Lower lobe of right lung (tissue), 2 donors: ENCODE measurements at regions not wholly inside any gene's neighbourhood (a gene's known extent, or its start where the extent isn't known, plus 50 kb on each side); places are given as distances from the start of the nearest gene placed in this dataset.
"Not testable (repeated sequence)": the region's sequence is repeated elsewhere in the genome, so short reads cannot be mapped to it uniquely, and the experiment has no call there.

Experiments
- ATAC-seq, 2 donors: fragments of 200-7000 bp; cut with Tn5 transposase; one replicate each; pipeline ENCODE4 v1.9.1; 2020 to 2022; ENCODE audit warnings: mild to moderate bottlenecking in 2 of 2, moderate library complexity in 2 of 2
- DNase-seq: peaks from one replicate; pipeline ENCODE4 v3.0.0-alpha.2; 2020
- H3K27ac ChIP-seq: fragments of 200-600 bp; one replicate; pipeline ENCODE4 v1.8.0; 2022
- H3K27me3 ChIP-seq: fragments of 200-600 bp; one replicate; pipeline ENCODE4 v1.8.0; 2022; ENCODE audit warnings: low read depth
- H3K36me3 ChIP-seq: fragments of 200-600 bp; one replicate; pipeline ENCODE4 v1.8.0; 2022; ENCODE audit warnings: mild to moderate bottlenecking
- H3K4me1 ChIP-seq: fragments of 200-600 bp; one replicate; pipeline ENCODE4 v1.8.0; 2022
- H3K4me3 ChIP-seq: fragments of 200-600 bp; one replicate; pipeline ENCODE4 v1.8.0; 2022; ENCODE audit warnings: mild to moderate bottlenecking
- H3K9me3 ChIP-seq: fragments of 200-600 bp; one replicate; pipeline ENCODE4 v1.8.0; 2022
- intact Hi-C: fragments of 100-400 bp; cut with DNase I; formaldehyde crosslinking; loops from one replicate; pipeline ENCODE4 v1.11.0; 2022
- TF ChIP-seq, protein P1 (sequence below): fragments of 200-600 bp; IDR thresholded peaks from one replicate; pipeline ENCODE4 v1.8.0; 2022; ENCODE audit warnings: antibody characterized with exemption, mild to moderate bottlenecking
- donor health status: DM: no; HTN: yes; CAD: no; lungs with severe emphysema.

GRCh38 chr11:116339306-116340098 lies 433.3 kb downstream of the BUD13 start:
- no peak overlapping the region for H3K4me3 ChIP-seq
- no peaks in the 10 kb centered on the region for H3K4me1 ChIP-seq
- H3K36me3 ChIP-seq: no peaks in the 10 kb centered on the region
- H3K9me3 ChIP-seq: no peaks in the 10 kb centered on the region
- intact Hi-C loops: no loop called here
- no peaks in the 10 kb centered on the region for H3K27me3 ChIP-seq
- DNase-seq: no peak
- TF ChIP-seq, protein P1, sequence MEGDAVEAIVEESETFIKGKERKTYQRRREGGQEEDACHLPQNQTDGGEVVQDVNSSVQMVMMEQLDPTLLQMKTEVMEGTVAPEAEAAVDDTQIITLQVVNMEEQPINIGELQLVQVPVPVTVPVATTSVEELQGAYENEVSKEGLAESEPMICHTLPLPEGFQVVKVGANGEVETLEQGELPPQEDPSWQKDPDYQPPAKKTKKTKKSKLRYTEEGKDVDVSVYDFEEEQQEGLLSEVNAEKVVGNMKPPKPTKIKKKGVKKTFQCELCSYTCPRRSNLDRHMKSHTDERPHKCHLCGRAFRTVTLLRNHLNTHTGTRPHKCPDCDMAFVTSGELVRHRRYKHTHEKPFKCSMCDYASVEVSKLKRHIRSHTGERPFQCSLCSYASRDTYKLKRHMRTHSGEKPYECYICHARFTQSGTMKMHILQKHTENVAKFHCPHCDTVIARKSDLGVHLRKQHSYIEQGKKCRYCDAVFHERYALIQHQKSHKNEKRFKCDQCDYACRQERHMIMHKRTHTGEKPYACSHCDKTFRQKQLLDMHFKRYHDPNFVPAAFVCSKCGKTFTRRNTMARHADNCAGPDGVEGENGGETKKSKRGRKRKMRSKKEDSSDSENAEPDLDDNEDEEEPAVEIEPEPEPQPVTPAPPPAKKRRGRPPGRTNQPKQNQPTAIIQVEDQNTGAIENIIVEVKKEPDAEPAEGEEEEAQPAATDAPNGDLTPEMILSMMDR: no peak
- no peak for ATAC-seq
- H3K27ac ChIP-seq: no peak overlapping the region

GRCh38 chr11:116338500-116338899 lies 434.3 kb downstream of the BUD13 start:
- intact Hi-C loops, DNase-seq, H3K4me1 ChIP-seq, H3K36me3 ChIP-seq, H3K27ac ChIP-seq, H3K4me3 ChIP-seq, H3K9me3 ChIP-seq, H3K27me3 ChIP-seq, ATAC-seq: not testable (repeated sequence)

DNA sequence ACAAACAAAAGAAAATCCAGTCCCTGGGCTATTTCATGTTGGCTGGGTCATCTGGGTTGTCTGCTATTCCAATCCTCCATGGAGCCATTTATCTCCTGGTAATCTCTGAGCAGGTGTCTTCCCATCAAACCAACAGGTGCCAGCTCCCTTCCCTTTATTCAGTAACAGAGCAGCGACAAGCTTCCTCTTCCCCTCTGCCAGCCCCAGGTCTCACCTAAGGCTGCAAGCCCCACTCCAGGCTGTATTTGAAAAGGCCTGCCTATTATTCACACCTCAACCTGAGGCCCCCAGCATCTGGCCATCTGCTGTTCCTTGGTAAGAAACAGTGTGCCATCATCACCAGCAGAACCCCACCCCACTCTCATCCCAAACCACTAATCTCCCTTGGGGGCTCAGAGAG lies 436.2 kb downstream of the BUD13 start:
- H3K27ac ChIP-seq: no peak overlapping the region
- H3K9me3 ChIP-seq: no peaks in the 10 kb centered on the region
- no peaks in the 10 kb centered on the region for H3K36me3 ChIP-seq
- no peaks in the 10 kb centered on the region for H3K4me1 ChIP-seq
- intact Hi-C loops: no loop called here
- H3K27me3 ChIP-seq: no peaks in the 10 kb centered on the region
- TF ChIP-seq, protein P1: no peak
- H3K4me3 ChIP-seq: no peak overlapping the region
- ATAC-seq (no peak), DNase-seq (no peak)

- intact Hi-C loops: no loop called here
- Histone ChIP-seq H3K4me3 (no peak overlapping the region), H3K4me1 (no peaks in the 10 kb centered on the region), H3K9me3 (no peaks in the 10 kb centered on the region), H3K27me3 (no peaks in the 10 kb centered on the region), H3K27ac (no peak overlapping the region), H3K36me3 (no peaks in the 10 kb centered on the region)
- TF ChIP-seq, protein P1: no peak
- no peak for DNase-seq
- ATAC-seq: no peak
Observed at GRCh38 chr11:116335891-116336290, 436.9 kb downstream of the BUD13 start.

- Histone ChIP-seq H3K36me3 (no peaks in the 10 kb centered on the region), H3K4me3 (no peak overlapping the region), H3K27me3 (no peaks in the 10 kb centered on the region), H3K4me1 (no peaks in the 10 kb centered on the region), H3K9me3 (no peaks in the 10 kb centered on the region), H3K27ac (no peak overlapping the region)
- TF ChIP-seq, protein P1: no peak
- ATAC-seq: no peak
- intact Hi-C loops: no loop called here
- no peak for DNase-seq
Observed at GRCh38 chr11:116335078-116335477, 437.7 kb downstream of the BUD13 start.

GRCh38 chr11:116334596-116334995 lies 438.2 kb downstream of the BUD13 start:
- Histone ChIP-seq H3K36me3 (no peaks in the 10 kb centered on the region), H3K27ac (no peak overlapping the region), H3K4me1 (no peaks in the 10 kb centered on the region), H3K9me3 (no peaks in the 10 kb centered on the region), H3K4me3 (no peak overlapping the region), H3K27me3 (no peaks in the 10 kb centered on the region)
- no peak for ATAC-seq
- no peak for DNase-seq
- intact Hi-C loops: no loop called here
- TF ChIP-seq, protein P1: no peak
